Retinal pigment epithelial cell (primary cell): ENCODE measurements at regions not wholly inside any gene's neighbourhood (a gene's known extent, or its start where the extent isn't known, plus 50 kb on each side); places are given as distances from the start of the nearest gene placed in this dataset.

ENCODE experiments used
- DNase-seq: peaks from one replicate; pipeline ENCODE4 v3.0.0-alpha.2; 2010; ENCODE audit warnings: low read depth
- H3K4me3 ChIP-seq: 2 replicates; pipeline ENCODE4 v1.5.1; 2011; ENCODE audit warnings: mild to moderate bottlenecking, low read length, control low read depth, moderate library complexity
- TF ChIP-seq, protein P1 (sequence below): conservative IDR thresholded peaks from 2 replicates; pipeline ENCODE4 v1.5.1; 2011; ENCODE audit warnings: low read depth, low read length, control low read depth, inconsistent platforms

DNA sequence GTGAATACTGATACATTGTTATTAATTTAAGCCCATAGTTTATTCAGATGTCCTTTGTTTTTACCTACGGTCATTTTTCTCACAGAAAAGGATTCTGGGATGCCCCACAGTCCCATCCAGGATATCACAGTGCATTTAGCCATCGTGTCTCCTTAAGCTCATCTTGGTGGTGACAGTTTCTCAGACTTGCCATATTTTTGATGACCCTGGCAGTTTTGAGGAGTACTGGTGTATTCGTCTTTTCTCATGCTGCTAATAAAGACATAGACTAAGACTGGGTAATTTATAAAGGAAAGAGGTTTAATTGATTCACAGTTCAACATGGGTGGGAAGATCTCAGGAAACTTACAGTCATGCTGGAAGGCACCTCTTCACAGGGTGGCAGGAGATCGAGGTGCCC lies 295.9 kb upstream of the CDH4 start:
- H3K4me3 ChIP-seq: no peak overlapping the region
- no peak for DNase-seq
- TF ChIP-seq, protein P1, sequence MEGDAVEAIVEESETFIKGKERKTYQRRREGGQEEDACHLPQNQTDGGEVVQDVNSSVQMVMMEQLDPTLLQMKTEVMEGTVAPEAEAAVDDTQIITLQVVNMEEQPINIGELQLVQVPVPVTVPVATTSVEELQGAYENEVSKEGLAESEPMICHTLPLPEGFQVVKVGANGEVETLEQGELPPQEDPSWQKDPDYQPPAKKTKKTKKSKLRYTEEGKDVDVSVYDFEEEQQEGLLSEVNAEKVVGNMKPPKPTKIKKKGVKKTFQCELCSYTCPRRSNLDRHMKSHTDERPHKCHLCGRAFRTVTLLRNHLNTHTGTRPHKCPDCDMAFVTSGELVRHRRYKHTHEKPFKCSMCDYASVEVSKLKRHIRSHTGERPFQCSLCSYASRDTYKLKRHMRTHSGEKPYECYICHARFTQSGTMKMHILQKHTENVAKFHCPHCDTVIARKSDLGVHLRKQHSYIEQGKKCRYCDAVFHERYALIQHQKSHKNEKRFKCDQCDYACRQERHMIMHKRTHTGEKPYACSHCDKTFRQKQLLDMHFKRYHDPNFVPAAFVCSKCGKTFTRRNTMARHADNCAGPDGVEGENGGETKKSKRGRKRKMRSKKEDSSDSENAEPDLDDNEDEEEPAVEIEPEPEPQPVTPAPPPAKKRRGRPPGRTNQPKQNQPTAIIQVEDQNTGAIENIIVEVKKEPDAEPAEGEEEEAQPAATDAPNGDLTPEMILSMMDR: no peak

DNA sequence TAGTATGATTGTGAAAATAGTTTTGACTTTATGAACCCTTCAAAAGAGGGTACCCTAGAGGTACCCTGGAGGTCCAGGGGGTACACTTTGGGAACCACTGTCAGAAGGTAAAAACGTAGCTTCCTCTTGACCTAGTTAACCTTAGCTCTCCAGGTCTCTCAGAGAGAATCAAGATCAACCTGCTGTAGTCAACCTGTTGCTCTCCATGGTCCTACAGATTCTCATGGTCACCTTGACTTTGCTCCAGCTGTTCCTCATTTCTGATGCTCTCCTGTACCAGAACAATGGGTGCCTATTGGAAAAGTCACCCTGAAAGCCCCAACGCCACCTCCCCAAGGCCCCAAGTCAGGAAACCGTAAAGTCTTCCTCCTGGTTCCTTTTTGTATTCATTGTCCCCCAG lies 294.4 kb upstream of the CDH4 start:
- DNase-seq: no peak
- TF ChIP-seq, protein P1: no peak
- H3K4me3 ChIP-seq: no peak overlapping the region

DNA sequence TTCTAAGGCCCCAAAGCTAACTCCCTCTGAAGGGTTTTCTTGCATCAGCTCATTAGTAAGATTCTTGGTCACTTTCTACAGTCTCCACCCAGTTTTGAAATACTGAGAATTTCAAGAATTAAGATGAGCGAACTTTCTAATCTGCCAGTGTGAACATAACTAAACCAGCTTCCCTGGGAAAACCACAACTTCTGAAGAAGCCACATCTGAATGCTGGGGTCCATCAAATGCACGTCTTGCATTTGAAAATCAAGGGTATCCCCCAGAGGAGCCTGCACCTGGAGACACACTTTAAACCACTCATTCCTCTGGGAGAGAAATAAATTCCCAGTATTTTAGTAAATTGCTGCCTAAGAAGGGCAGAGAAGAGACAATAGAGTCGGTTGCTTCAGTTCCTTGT lies 292.1 kb upstream of the CDH4 start:
- no peak for DNase-seq
- TF ChIP-seq, protein P1: no peak
- no peak overlapping the region for H3K4me3 ChIP-seq

DNA sequence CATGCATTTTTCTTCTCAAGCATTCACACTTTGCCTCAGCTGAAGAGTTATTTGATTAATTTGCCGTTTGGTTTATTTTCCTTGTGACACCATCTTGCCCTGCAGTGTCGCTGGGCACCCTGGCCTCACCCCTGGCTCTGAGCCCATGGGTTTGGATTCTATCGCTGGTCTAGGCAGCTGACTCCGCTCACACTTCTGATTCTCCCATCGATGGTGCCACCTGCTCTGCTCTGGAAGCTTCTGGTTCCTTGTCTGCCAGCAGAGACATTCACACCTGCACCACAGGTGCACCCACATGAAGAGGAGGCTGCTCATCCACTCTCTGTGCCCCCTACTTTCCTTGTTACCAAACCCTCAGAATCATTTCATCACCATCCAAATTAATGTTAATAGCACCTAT lies 291.6 kb upstream of the CDH4 start:
- DNase-seq: no peak
- TF ChIP-seq, protein P1: no peak
- H3K4me3 ChIP-seq: no peak overlapping the region

DNA sequence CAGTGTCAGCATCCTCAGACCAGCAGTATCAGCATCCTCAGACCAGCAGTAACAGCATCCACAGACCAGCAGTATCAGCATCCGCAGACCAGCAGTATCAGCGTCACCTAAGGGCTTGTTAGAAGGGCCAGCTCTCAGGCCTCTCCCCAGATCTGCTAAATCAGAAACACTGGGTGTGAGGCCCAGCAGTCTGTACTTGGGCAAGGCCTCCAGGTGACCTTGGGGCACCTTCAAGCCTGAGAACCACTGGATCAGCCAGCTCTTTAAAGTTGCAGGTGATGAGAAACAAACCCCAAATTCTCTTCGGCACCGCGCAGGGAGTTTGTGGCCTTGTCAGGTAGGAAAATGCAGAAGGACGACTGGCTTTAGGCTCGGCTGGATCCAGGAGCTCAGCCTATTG lies 290.5 kb upstream of the CDH4 start:
- H3K4me3 ChIP-seq: no peak overlapping the region
- TF ChIP-seq, protein P1: no peak
- DNase-seq: no peak

DNA sequence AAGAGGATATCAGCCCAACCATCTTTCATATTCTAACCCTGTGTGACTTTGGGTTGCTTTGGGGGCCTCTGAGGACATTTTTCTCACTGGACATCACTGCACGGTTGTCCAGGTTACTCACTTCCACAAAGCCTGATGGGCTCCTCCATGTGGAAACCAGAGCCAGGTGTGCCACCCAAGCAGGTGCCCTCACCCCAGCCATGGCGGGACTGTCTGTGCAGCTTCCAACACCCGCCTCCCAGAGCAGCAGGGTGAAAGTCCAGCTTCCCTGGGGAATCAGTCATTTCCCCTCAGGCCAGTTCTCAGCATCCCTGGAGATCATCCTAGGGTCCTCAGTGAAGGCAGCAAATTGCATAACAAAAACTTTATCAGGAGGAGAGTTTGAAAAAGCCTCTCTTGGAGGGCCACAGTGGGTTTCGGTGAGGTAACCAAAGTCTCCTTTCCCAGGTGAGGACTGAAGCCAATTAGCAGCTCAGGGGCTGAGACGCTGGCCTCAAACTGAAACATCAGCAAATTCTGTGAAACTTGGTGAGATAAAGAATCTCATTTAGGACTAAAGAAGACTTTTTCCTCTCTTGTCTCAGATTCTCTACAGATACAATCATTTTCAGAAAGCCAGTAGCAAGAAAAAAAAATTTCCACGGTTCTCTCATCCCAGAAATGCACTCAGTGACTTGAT lies 289.6 kb upstream of the CDH4 start:
- TF ChIP-seq, protein P1: no peak
- no peak for DNase-seq
- H3K4me3 ChIP-seq: no peak overlapping the region

DNA sequence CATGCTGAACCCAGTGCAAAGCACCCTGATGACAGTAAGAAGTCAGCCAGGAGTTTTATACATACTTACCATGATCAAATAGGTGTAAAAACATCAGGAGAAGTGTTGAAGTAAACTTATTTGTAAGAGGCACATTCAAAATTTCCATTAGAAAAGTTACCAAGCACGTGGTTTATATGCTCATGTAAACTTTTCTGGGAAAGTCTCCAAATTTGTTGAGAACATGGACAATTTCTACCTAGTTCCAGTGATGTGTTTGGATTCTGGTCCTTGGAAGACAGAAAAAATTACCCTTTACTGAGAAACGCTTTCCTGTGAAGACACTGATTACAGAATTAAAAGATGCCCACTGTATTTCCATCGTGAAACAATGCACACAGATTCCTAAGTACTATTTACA lies 288.9 kb upstream of the CDH4 start:
- DNase-seq: no peak
- TF ChIP-seq, protein P1: no peak
- H3K4me3 ChIP-seq: no peak overlapping the region
